ENCODE measurements at regions not wholly inside any gene's neighbourhood (a gene's known extent, or its start where the extent isn't known, plus 50 kb on each side); places are given as distances from the start of the nearest gene placed in this dataset.

DNA sequence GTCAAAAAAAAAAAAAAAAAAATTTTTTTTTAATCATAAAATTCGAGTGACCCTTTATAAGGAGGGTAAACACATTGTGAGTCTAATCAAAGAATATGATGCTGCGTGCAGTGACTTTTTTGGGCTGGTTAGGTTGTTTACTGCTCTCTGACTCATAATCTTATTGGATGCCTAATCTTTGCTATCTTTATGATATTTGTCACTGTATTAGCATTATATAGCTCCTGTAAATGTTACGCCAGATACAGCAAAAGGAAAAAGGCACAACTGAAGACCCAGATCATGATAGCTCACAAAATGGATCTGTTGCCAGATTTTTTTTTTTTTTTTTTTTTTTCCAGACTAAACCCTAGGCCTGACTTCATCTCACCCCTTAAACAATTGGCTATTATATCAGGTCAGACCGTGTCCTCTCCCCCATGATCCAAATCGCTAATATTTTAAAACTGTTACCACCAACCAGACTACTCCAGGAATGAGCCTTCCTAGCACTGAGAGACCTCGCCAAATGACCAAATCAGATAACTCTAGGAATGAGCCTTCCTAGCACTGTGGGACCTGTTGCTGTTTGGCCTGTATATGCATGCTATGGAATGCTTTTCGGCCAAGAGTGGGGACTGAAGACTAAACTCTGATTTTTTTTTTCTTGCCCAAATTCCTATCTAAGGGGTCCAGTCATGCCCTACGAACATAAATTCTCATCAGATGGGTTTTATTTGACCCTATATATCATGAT, 131.7 kb upstream of the MYO10 start:
- TF ChIP-seq POLR2A (IDR thresholded peaks at IDR 0.05; ENCODE audit: low read length), result no peak
- TF ChIP-seq GATA1 (IDR thresholded peaks at IDR 0.05; ENCODE audit: low read depth, low read length), result no peak

Measured in erythroblast (primary cell).